Stomach (tissue), 8 donors: ENCODE measurements at regions not wholly inside any gene's neighbourhood (a gene's known extent, or its start where the extent isn't known, plus 50 kb on each side); places are given as distances from the start of the nearest gene placed in this dataset.

Experiments used
- DNase-seq, 2 donors: peaks; one replicate each; pipeline versions ENCODE4 v3.0.0 to v3.0.0-alpha.2; 2013 to 2019
- H3K27ac ChIP-seq, 5 donors: fragments of 200-600 bp in 4 of 5; sonication (generic) in 4 of 5; one replicate each; pipeline ENCODE4 v1.5.1; 2013 to 2019; ENCODE audit warnings: mild to moderate bottlenecking in 1 of 5, moderate library complexity in 1 of 5
- H3K27me3 ChIP-seq, 3 donors: fragments of 200-600 bp; sonication (generic); one replicate each; pipeline ENCODE4 v1.5.1; 2017 to 2019; ENCODE audit warnings: mixed run types in 1 of 3
- H3K36me3 ChIP-seq, 4 donors: fragments of 200-600 bp; sonication (generic); 1 replicate in 3 of 4; 2 replicates in 1 of 4; pipeline ENCODE4 v1.5.1; 2016 to 2019
- H3K4me1 ChIP-seq, 4 donors: fragments of 200-600 bp; sonication (generic); one replicate each; pipeline ENCODE4 v1.5.1; 2016 to 2019
- H3K4me3 ChIP-seq, 4 donors: fragments of 200-600 bp; sonication (generic) in 3 of 4; one replicate each; pipeline ENCODE4 v1.5.1; 2016 to 2019; ENCODE audit warnings: mild to moderate bottlenecking in 1 of 4
- H3K9me3 ChIP-seq, 4 donors: fragments of 200-600 bp; sonication (generic); one replicate each; pipeline ENCODE4 v1.5.1; 2016 to 2019
- EP300 ChIP-seq: sonication (generic); formaldehyde crosslinking; IDR thresholded peaks from one replicate; pipeline ENCODE4 v1.6.1; 2017; ENCODE audit warnings: antibody characterized with exemption
- POLR2A ChIP-seq, 4 donors: fragments of 450-650 bp; IDR thresholded peaks; one replicate each; pipeline ENCODE4 v1.6.1; 2016; ENCODE audit warnings: antibody characterized with exemption in 4 of 4, control low read depth in 2 of 4, mild to moderate bottlenecking in 1 of 4, moderate library complexity in 1 of 4
- POLR2AphosphoS5 ChIP-seq, 3 donors: sonication (generic); formaldehyde crosslinking; IDR thresholded peaks; one replicate each; pipeline ENCODE4 v1.6.1; 2016; ENCODE audit warnings: antibody characterized with exemption in 3 of 3
- WGBS, 5 donors: extraction: QIAGEN DNeasy Blood & Tissue Kit in 3 of 5; methylation state at CpG; one replicate each; pipeline versions ENCODE4 v1.1.5 to v1.1.7; 2013 to 2018; 5-methylcytosine and 5-hydroxymethylcytosine counted together
- intact Hi-C: fragments of 100-400 bp; cut with DNase I; formaldehyde crosslinking; loops from one replicate; pipeline ENCODE4 v1.15.1; 2023; ENCODE audit warnings: low total_unique reads
- TF ChIP-seq, protein P1 (sequence below), 7 experiments: fragments of 450-650 bp in 4 of 7; fragments of 200-600 bp in 3 of 7; sonication (generic) in 3 of 7; IDR thresholded peaks; one replicate each; pipeline ENCODE4 v1.5.1; 2016 to 2019; ENCODE audit warnings: antibody characterized with exemption in 7 of 7, control low read depth in 2 of 7, mild to moderate bottlenecking in 1 of 7
- donor health status: healthy with polysubstance abuse.
- donor health status: Bipolar disorder and iron deficiency.
- donor health status: healthy.

DNA sequence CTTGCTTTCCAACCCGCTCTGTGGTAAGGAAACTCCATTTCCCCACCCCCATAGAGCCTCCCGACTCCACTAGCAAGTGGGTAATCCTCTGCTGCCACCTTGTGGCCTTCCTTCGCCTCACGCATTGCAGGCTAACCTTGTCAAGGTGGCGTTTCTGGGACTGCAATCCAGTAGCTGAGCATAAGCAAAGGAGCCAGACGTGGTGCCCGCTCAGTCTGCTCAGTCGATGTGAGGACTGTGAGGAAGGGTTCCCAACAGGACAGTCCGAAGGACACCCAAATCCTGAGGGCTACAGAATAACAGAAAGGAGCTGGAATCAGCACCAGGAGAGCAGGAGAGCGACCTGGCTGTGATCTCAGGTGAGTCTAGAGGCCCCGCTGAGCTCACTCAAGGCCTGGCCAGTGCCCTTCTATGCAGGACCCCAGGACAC, 144.2 kb downstream of the SUCLG1 start:
- H3K4me3 ChIP-seq, result no peak overlapping the region
- 17 to 24% (median 22%) methylated on average over 9 to 11 of the region's 11 CpGs for WGBS, 5 donors
- TF ChIP-seq POLR2AphosphoS5 (IDR thresholded peaks at IDR 0.05), result no peak
- TF ChIP-seq EP300, result no peak
- no peak for TF ChIP-seq POLR2A (IDR thresholded peaks at IDR 0.05)
- TF ChIP-seq, protein P1, sequence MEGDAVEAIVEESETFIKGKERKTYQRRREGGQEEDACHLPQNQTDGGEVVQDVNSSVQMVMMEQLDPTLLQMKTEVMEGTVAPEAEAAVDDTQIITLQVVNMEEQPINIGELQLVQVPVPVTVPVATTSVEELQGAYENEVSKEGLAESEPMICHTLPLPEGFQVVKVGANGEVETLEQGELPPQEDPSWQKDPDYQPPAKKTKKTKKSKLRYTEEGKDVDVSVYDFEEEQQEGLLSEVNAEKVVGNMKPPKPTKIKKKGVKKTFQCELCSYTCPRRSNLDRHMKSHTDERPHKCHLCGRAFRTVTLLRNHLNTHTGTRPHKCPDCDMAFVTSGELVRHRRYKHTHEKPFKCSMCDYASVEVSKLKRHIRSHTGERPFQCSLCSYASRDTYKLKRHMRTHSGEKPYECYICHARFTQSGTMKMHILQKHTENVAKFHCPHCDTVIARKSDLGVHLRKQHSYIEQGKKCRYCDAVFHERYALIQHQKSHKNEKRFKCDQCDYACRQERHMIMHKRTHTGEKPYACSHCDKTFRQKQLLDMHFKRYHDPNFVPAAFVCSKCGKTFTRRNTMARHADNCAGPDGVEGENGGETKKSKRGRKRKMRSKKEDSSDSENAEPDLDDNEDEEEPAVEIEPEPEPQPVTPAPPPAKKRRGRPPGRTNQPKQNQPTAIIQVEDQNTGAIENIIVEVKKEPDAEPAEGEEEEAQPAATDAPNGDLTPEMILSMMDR (IDR thresholded peaks at IDR 0.05), result peak in 5 of 7 experiments; percentile 68 to 83 (median 79)
- H3K27ac ChIP-seq, result no peak overlapping the region
- peak; percentile 91 to 93 for DNase-seq
- no peaks in the 10 kb centered on the region for H3K9me3 ChIP-seq
- H3K27me3 ChIP-seq, result peaks cover 0 to 23% (median 4%) of the 10 kb centered on the region in 3 donors
- intact Hi-C loops, result loop anchor here (10.0 kb wide), 1 partner anchor 290 kb away; no protein-coding TSS in a partner anchor
- H3K4me1 ChIP-seq, result peaks cover 0 to 7% (median 1%) of the 10 kb centered on the region in 4 donors
- no peaks in the 10 kb centered on the region for H3K36me3 ChIP-seq

DNA sequence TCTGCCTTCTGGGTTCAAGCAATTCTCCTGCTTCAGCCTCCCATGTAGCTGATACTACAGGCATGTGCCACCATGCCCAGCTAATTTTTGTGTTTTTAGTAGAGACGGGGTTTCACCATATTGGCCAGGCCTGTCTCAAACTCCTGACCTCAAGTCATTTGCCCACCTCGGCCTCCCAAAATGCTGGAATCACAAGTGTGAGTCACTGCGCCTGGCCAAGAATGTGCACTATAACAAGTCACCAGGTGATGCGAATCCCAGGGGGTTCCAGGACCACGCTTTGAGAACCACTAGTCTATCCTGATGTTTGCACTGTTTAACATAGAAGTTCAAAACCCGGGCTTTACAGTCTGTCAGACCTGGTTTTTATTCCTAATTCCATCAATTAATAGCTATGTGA, 144.8 kb downstream of the SUCLG1 start:
- intact Hi-C loops, result loop anchor here (10.0 kb wide), 1 partner anchor 289 kb away; no protein-coding TSS in a partner anchor
- peaks cover 0 to 23% (median 4%) of the 10 kb centered on the region in 3 donors for H3K27me3 ChIP-seq
- DNase-seq, result no peak
- TF ChIP-seq EP300, result no peak
- TF ChIP-seq, protein P1 (IDR thresholded peaks at IDR 0.05), result no peak
- no peak for TF ChIP-seq POLR2AphosphoS5 (IDR thresholded peaks at IDR 0.05)
- TF ChIP-seq POLR2A (IDR thresholded peaks at IDR 0.05), result no peak
- 87 to 96% (median 92%) methylated on average over 6 of the region's 6 CpGs for whole genome bisulfite sequencing, 5 donors
- peaks cover 0 to 7% (median 1%) of the 10 kb centered on the region in 4 donors for H3K4me1 ChIP-seq
- H3K9me3 ChIP-seq, result no peaks in the 10 kb centered on the region
- no peaks in the 10 kb centered on the region for H3K36me3 ChIP-seq
- H3K27ac ChIP-seq, result no peak overlapping the region
- no peak overlapping the region for H3K4me3 ChIP-seq

DNA sequence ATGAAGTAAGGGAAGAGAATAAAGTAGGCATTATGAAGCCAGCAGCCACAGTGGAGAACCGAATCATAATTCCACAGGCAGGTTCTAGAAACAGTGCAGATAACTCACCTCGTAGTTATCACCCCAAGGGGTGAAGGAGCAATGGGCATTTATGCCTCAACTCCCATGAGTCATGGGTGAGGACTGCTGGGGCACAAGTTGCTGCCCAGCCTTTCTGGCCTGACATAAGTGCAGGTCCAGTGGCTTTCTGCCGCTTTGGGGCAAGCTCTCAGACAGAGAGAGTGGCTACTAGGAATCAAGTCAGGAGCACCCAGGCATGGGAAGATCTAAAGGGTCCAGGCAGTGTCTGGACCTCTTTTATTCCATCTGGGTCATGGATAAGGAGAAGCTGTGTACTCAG, 149.8 kb downstream of the SUCLG1 start:
- Histone ChIP-seq H3K27ac (no peak overlapping the region), H3K4me3 (no peak overlapping the region), H3K27me3 (peaks cover 0 to 4% (median 0%) of the 10 kb centered on the region in 3 donors), H3K9me3 (peaks cover 0 to 13% (median 11%) of the 10 kb centered on the region in 4 donors), H3K36me3 (no peaks in the 10 kb centered on the region), H3K4me1 (no peaks in the 10 kb centered on the region)
- no peak for DNase-seq
- no peak for TF ChIP-seq POLR2A (IDR thresholded peaks at IDR 0.05)
- TF ChIP-seq, protein P1 (IDR thresholded peaks at IDR 0.05), result no peak
- TF ChIP-seq EP300, result no peak
- TF ChIP-seq POLR2AphosphoS5 (IDR thresholded peaks at IDR 0.05), result no peak
- intact Hi-C loops, result no loop called here
- 67 to 84% (median 72%) methylated on average over 3 of the region's 3 CpGs for WGBS, 5 donors

DNA sequence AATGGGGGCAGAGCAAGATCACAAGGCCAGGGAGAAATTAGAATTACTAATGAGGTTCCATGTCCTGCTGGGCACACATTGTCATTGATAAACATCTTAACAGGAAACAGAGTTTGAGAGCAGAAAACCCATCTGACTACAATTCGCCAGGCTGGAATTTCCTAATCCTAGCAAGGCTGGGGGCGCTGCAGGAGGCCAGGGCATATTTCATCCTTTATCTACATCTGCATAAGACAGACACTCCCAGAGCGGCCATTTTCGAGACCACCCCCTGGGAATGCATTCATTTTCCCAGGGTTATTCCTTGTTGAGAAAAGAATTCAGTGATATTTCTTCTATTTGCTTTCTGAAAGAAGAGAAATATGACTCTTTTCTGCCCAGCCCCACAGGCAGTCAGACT, 152.7 kb downstream of the SUCLG1 start:
- peaks cover 0 to 13% (median 11%) of the 10 kb centered on the region in 4 donors for H3K9me3 ChIP-seq
- no peaks in the 10 kb centered on the region for H3K36me3 ChIP-seq
- intact Hi-C loops, result no loop called here
- no peaks in the 10 kb centered on the region for H3K27me3 ChIP-seq
- whole genome bisulfite sequencing, 5 donors, result 78 to 89% (median 87%) methylated on average over 4 of the region's 4 CpGs
- H3K27ac ChIP-seq, result no peak overlapping the region
- TF ChIP-seq EP300, result no peak
- TF ChIP-seq POLR2AphosphoS5 (IDR thresholded peaks at IDR 0.05), result no peak
- TF ChIP-seq, protein P1 (IDR thresholded peaks at IDR 0.05), result no peak
- no peak for TF ChIP-seq POLR2A (IDR thresholded peaks at IDR 0.05)
- no peak for DNase-seq
- no peaks in the 10 kb centered on the region for H3K4me1 ChIP-seq
- H3K4me3 ChIP-seq, result no peak overlapping the region
